OCI-LY1 (cell line): ENCODE measurements at regions not wholly inside any gene's neighbourhood (a gene's known extent, or its start where the extent isn't known, plus 50 kb on each side); places are given as distances from the start of the nearest gene placed in this dataset.

Experiments
- CTCF ChIP-seq: fragments of 200-600 bp; sonication (generic), shearing (Covaris generic); IDR thresholded peaks from 2 replicates; pipeline ENCODE4 v1.5.1; 2017; ENCODE audit warnings: mild to moderate bottlenecking, antibody characterized with exemption, low read length, moderate library complexity, mixed read lengths
- EZH2 ChIP-seq: fragments of 200-600 bp; sonication (generic), shearing (Covaris generic); IDR thresholded peaks from 2 replicates; pipeline ENCODE4 v1.8.0; 2017; ENCODE audit warnings: borderline replicate concordance, mixed run types, mild to moderate bottlenecking, antibody characterized with exemption, low read length, moderate library complexity, mixed read lengths

- no peak for TF ChIP-seq CTCF
- TF ChIP-seq EZH2, result no peak
Observed at GRCh38 chr1:198040880-198041279, 115.9 kb upstream of the NEK7 start.
